ENCODE measurements at regions not wholly inside any gene's neighbourhood (a gene's known extent, or its start where the extent isn't known, plus 50 kb on each side); places are given as distances from the start of the nearest gene placed in this dataset.

DNA sequence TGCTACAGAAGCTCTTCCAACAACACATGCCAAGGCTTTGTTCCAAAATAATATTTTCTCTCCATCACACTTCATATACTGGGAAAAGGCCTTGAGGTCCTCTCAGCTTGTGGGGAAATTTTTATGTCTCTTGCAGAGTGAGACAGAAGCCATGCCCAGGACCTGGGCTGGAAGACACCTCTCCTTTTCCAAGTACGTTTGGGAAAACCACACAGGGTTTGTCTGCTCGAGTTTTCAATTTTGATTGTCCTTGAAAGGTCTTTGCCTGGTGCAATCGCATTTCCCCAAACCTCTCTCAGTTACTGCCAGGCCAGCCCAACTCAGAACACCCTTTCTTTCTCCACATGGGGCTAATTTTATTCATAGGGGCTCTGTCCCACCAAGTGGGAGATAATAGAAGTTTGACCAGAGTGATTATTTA, 272.2 kb downstream of the OSR1 start:
- peaks cover 0 to 5% (median 0%) of the 10 kb centered on the region in 3 donors for H3K4me1 ChIP-seq
- H3K27ac ChIP-seq = no peak overlapping the region
- no peak overlapping the region for H3K4me3 ChIP-seq
- WGBS, 2 donors = 41 to 53% methylated on average over 3 of the region's 3 CpGs
- no peak for DNase-seq
- no peak for TF ChIP-seq POLR2A (IDR thresholded peaks at IDR 0.05)
- H3K36me3 ChIP-seq = no peaks in the 10 kb centered on the region
- no peaks in the 10 kb centered on the region for H3K9me3 ChIP-seq
- intact Hi-C loops (cut with DNase I) = no loop called here
- H3K27me3 ChIP-seq = no peaks in the 10 kb centered on the region

DNA sequence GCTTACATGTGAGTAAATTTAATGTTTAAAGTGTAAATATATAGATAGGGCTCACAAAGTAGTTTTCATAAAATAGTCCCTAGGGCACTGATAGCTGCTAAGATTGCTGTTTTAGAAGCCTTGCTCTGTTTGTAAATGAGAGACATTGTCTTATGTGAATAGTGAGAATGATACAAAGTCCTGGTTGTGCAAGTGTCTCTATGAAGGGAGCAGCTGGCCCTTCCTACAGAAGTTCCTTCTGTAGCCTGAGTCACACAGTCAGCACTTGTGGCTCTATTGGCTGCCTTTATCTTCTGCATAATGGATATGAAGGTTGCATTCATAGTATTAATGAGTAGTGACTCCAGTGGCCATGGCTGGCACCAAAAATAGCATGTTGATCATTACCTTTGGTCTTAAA, 279.7 kb downstream of the OSR1 start:
- intact Hi-C loops (cut with DNase I) = no loop called here
- H3K4me1 ChIP-seq = peaks cover 0 to 2% (median 0%) of the 10 kb centered on the region in 3 donors
- H3K27ac ChIP-seq = no peak overlapping the region
- H3K27me3 ChIP-seq = no peaks in the 10 kb centered on the region
- H3K4me3 ChIP-seq = no peak overlapping the region
- DNase-seq = no peak
- no peaks in the 10 kb centered on the region for H3K36me3 ChIP-seq
- H3K9me3 ChIP-seq = no peaks in the 10 kb centered on the region
- TF ChIP-seq POLR2A (IDR thresholded peaks at IDR 0.05) = no peak
- TF ChIP-seq, protein P1, sequence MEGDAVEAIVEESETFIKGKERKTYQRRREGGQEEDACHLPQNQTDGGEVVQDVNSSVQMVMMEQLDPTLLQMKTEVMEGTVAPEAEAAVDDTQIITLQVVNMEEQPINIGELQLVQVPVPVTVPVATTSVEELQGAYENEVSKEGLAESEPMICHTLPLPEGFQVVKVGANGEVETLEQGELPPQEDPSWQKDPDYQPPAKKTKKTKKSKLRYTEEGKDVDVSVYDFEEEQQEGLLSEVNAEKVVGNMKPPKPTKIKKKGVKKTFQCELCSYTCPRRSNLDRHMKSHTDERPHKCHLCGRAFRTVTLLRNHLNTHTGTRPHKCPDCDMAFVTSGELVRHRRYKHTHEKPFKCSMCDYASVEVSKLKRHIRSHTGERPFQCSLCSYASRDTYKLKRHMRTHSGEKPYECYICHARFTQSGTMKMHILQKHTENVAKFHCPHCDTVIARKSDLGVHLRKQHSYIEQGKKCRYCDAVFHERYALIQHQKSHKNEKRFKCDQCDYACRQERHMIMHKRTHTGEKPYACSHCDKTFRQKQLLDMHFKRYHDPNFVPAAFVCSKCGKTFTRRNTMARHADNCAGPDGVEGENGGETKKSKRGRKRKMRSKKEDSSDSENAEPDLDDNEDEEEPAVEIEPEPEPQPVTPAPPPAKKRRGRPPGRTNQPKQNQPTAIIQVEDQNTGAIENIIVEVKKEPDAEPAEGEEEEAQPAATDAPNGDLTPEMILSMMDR (IDR thresholded peaks at IDR 0.05) = no peak

DNA sequence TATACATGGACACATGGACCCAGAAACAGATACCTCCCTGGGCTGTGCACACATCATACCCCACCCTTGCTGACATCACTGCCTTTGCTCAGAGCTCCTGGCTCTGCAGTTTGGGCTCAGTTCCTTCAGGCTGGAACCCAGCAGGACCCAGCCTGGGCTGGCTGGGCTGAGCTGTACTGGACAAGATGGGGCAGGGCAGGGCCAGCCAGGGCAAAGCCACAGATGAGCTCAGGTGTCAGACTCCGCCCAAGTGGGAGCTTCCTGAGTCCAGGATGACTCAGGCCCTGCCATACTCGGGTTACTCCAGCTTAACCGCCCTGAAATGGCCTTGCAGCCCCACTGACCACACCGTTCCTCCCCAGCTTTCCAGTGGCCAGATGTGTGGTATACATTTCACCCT, 284.9 kb downstream of the OSR1 start:
- H3K4me3 ChIP-seq = no peak overlapping the region
- no peaks in the 10 kb centered on the region for H3K36me3 ChIP-seq
- H3K9me3 ChIP-seq = no peaks in the 10 kb centered on the region
- no peak overlapping the region for H3K27ac ChIP-seq
- intact Hi-C loops (cut with DNase I) = no loop called here
- peaks cover 0 to 9% (median 0%) of the 10 kb centered on the region in 3 donors for H3K4me1 ChIP-seq
- DNase-seq = no peak
- TF ChIP-seq, protein P1 (IDR thresholded peaks at IDR 0.05) = no peak
- no peak for TF ChIP-seq POLR2A (IDR thresholded peaks at IDR 0.05)
- 40% methylated on average over 1 of the region's 4 CpGs; no CpG with 5 or more reads in 1 of the 2 donors for WGBS, 2 donors
- no peaks in the 10 kb centered on the region for H3K27me3 ChIP-seq

DNA sequence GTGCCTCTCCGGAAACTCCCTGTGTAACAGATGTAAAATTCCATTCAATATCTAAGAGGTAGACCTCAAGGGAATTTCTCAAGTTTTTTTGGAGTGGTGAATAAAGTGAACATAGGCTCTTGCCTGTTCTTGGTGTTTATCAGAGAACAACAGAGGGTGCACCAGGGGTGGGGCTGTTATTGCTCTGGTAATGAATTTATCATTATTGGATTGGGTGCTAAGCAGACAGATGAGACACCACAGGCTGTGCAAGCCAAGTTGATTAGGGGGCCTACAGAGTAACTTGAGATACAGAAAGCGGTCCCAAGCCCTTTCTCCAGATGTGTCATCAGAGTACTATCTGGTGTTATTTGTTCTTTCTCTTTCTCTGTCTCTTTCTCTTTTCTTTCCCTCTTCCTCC, 286.3 kb downstream of the OSR1 start:
- Histone ChIP-seq H3K4me3 (no peak overlapping the region), H3K9me3 (no peaks in the 10 kb centered on the region), H3K27ac (no peak overlapping the region), H3K27me3 (no peaks in the 10 kb centered on the region), H3K4me1 (peaks cover 0 to 9% (median 0%) of the 10 kb centered on the region in 3 donors), H3K36me3 (no peaks in the 10 kb centered on the region)
- DNase-seq = no peak
- intact Hi-C loops (cut with DNase I) = no loop called here
- TF ChIP-seq, protein P1 (IDR thresholded peaks at IDR 0.05) = no peak
- no peak for TF ChIP-seq POLR2A (IDR thresholded peaks at IDR 0.05)
- 91 to 94% methylated on average over 2 of the region's 2 CpGs for WGBS, 2 donors

DNA sequence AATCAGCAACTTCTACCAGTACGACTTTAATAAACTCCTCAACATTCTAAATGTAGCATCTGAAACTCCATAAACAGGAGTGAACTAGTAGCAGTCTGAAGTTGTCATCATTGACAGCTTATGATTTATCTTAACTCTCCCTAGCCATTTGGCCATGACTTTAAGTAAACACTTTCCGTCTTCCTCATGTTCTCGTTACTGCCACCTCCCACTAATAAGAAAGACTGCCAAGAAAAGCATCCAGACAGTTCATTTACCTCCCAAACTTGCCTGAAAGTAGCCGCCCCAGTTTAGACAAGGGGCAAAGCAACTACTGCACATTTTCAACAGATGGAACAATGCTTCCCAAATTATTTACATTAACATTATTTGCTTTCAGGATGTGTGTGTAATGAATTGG, 287.5 kb downstream of the OSR1 start:
- Histone ChIP-seq H3K36me3 (no peaks in the 10 kb centered on the region), H3K27me3 (no peaks in the 10 kb centered on the region), H3K4me1 (peaks cover 0 to 9% (median 0%) of the 10 kb centered on the region in 3 donors), H3K27ac (no peak overlapping the region), H3K9me3 (no peaks in the 10 kb centered on the region), H3K4me3 (no peak overlapping the region)
- TF ChIP-seq, protein P1 (IDR thresholded peaks at IDR 0.05) = no peak
- TF ChIP-seq POLR2A (IDR thresholded peaks at IDR 0.05) = no peak
- intact Hi-C loops (cut with DNase I) = no loop called here
- DNase-seq = no peak
- 31 to 44% methylated on average over 4 of the region's 4 CpGs for WGBS, 2 donors

DNA sequence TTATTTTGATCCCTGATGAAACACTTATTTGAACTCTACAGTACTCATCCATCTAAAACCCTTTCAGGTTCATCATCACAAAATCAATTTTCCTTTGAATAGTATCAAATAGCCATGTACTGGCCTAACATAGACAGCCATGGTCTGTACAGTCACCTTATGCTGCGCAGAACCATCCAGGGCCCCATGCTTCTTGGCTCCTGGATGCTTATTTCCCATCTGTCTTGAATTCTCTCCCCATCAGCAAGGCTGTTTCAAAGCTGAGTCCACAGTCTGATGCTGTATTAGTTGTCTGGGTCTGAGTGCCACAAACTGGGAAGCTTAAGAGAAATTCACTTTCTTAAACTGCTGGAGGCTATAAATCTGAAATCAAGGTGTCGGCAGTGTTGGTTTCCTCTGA, 290.2 kb downstream of the OSR1 start:
- intact Hi-C loops (cut with DNase I) = no loop called here
- no peak overlapping the region for H3K4me3 ChIP-seq
- no peak for DNase-seq
- TF ChIP-seq, protein P1 (IDR thresholded peaks at IDR 0.05) = no peak
- TF ChIP-seq POLR2A (IDR thresholded peaks at IDR 0.05) = no peak
- H3K36me3 ChIP-seq = no peaks in the 10 kb centered on the region
- no peak overlapping the region for H3K27ac ChIP-seq
- H3K4me1 ChIP-seq = peaks cover 0 to 2% (median 0%) of the 10 kb centered on the region in 3 donors
- WGBS, 2 donors = 77 to 79% methylated on average over 2 of the region's 2 CpGs
- no peaks in the 10 kb centered on the region for H3K9me3 ChIP-seq
- no peaks in the 10 kb centered on the region for H3K27me3 ChIP-seq

Measured in esophagus squamous epithelium (tissue), 5 donors.